ENCODE measurements at regions not wholly inside any gene's neighbourhood (a gene's known extent, or its start where the extent isn't known, plus 50 kb on each side); places are given as distances from the start of the nearest gene placed in this dataset.

DNA sequence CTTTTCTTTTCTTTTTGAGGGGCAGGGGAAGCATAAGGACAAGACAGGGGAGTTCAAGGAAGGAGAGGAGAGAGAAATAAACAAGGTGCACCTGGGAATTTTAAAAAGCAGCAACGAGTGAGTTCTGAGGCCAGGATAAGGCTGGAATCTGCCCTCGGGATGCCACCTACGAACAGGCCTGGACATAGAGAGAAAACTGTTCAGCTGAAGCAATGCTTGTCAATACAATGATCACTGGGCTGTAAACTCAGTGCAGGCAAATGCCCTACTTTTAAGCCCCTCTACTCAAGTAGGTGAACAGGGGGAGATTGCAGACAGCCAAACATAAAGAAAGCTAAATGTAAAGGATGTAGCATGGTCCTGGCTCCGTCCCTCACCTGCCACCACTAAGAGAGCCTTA is 330.5 kb downstream of the ETAA1 start:
- Mint-ChIP-seq H3K9me3 (no peaks in the 10 kb centered on the region), H3K27me3 (ENCODE audit: low read depth, poor library complexity) (peaks cover 4% of the 10 kb centered on the region), H3K4me3 (no peak overlapping the region), H3K4me1 (peaks cover 26% of the 10 kb centered on the region), H3K27ac (no peak overlapping the region), H3K36me3 (ENCODE audit: low read depth) (no peaks in the 10 kb centered on the region)
- TF ChIP-seq, protein P1, sequence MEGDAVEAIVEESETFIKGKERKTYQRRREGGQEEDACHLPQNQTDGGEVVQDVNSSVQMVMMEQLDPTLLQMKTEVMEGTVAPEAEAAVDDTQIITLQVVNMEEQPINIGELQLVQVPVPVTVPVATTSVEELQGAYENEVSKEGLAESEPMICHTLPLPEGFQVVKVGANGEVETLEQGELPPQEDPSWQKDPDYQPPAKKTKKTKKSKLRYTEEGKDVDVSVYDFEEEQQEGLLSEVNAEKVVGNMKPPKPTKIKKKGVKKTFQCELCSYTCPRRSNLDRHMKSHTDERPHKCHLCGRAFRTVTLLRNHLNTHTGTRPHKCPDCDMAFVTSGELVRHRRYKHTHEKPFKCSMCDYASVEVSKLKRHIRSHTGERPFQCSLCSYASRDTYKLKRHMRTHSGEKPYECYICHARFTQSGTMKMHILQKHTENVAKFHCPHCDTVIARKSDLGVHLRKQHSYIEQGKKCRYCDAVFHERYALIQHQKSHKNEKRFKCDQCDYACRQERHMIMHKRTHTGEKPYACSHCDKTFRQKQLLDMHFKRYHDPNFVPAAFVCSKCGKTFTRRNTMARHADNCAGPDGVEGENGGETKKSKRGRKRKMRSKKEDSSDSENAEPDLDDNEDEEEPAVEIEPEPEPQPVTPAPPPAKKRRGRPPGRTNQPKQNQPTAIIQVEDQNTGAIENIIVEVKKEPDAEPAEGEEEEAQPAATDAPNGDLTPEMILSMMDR (IDR thresholded peaks at IDR 0.05): no peak
- DNase-seq: no peak

DNA sequence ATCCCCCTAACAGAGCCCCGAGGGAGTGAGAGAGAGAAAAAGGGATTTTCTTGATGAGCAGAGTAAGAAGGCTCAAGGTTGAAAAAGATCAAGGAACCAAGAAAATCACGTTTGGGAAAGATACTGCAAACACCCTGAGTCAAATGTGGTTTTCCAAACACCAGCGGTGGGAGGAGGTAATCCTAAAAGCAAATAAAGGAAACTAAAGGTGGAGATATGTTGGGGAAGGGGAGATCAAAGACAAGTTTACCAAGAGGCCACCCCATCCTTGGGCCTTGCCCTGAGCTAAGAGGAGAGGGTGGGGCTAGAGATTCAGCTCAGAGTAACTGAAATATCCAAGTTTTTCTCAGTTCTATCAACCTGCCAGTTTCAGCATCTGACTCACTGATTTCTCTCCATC is 332.3 kb downstream of the ETAA1 start:
- TF ChIP-seq, protein P1 (IDR thresholded peaks at IDR 0.05): no peak
- DNase-seq: no peak
- peaks cover 26% of the 10 kb centered on the region for H3K4me1 Mint-ChIP-seq
- no peaks in the 10 kb centered on the region for H3K36me3 Mint-ChIP-seq (ENCODE audit: low read depth)
- H3K4me3 Mint-ChIP-seq: no peak overlapping the region
- peaks cover 4% of the 10 kb centered on the region for H3K27me3 Mint-ChIP-seq (ENCODE audit: low read depth, poor library complexity)
- no peaks in the 10 kb centered on the region for H3K9me3 Mint-ChIP-seq
- no peak overlapping the region for H3K27ac Mint-ChIP-seq

DNA sequence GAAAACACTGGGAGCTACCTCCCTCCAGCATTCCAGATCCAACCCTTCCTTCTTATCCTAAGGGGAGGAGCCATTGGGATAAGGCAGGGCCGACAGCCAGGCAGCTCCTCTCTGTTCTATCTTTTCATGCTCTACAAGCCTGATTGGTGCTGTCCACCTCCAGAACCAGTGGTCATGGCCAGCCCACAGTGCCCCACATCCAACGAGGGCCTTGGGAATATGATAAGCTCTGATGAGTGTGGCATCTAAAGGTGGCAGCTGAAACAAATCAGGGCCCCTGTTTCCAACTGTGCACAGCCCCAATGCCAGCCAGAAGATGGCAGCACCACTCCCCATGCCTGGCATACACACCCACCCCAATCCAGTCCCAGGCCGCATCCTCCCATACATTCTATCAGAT is 329.3 kb downstream of the C1D start:
- TF ChIP-seq, protein P1 (IDR thresholded peaks at IDR 0.05): peak; percentile 38
- Mint-ChIP-seq H3K27me3 (ENCODE audit: low read depth, poor library complexity) (no peaks in the 10 kb centered on the region), H3K36me3 (ENCODE audit: low read depth) (no peaks in the 10 kb centered on the region), H3K9me3 (peaks cover 2% of the 10 kb centered on the region), H3K4me1 (no peaks in the 10 kb centered on the region), H3K4me3 (no peak overlapping the region), H3K27ac (no peak overlapping the region)
- peak; percentile 29 for DNase-seq

DNA sequence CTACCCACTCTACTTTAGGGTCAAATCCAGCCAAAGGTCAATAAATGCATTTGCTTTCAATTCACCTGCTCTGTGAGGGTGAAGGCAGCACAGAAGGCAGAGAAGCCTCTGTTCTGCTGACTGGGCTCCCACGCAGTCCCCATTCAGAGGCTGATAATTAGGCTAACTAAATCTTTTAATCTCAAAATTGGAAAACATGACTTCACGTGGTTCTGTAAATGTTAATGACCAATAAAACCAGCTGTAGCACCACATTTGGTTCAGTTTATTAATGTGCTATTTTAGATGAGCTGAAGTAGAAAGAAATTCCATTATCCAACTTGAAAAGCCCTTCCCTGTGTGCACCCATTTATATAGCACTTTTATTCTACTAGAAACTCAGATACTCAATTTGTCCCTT is 310.6 kb downstream of the C1D start:
- TF ChIP-seq, protein P1 (IDR thresholded peaks at IDR 0.05): no peak
- no peaks in the 10 kb centered on the region for H3K36me3 Mint-ChIP-seq (ENCODE audit: low read depth)
- no peak for DNase-seq
- H3K27ac Mint-ChIP-seq: no peak overlapping the region
- peaks cover 3% of the 10 kb centered on the region for H3K27me3 Mint-ChIP-seq (ENCODE audit: low read depth, poor library complexity)
- peaks cover 2% of the 10 kb centered on the region for H3K9me3 Mint-ChIP-seq
- H3K4me1 Mint-ChIP-seq: peaks cover 37% of the 10 kb centered on the region
- H3K4me3 Mint-ChIP-seq: no peak overlapping the region

DNA sequence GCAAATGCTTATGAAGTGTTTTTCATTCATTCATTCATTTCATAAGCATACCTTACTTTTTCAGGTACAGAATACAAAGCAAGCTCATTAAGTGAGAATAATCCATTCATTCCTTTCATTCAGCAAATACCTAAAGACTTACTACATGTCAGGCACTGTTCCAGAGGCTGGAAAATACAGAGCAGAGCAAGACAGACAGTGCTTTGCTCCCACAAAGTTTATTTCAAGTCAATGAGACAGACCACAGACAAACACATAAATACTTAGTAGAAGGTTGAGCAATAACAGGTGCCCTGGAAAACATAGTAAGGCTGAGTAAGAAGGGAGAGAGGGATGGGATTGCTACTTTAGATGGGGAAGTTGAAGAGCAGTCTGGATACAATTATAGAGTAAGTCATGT is 309.8 kb downstream of the C1D start:
- DNase-seq: no peak

More for the DNA sequence above, 309.8 kb downstream of the C1D start:
- Mint-ChIP-seq H3K4me1 (peaks cover 29% of the 10 kb centered on the region), H3K9me3 (peaks cover 4% of the 10 kb centered on the region), H3K27ac (no peak overlapping the region), H3K36me3 (ENCODE audit: low read depth) (no peaks in the 10 kb centered on the region), H3K4me3 (no peak overlapping the region), H3K27me3 (ENCODE audit: low read depth, poor library complexity) (peaks cover 3% of the 10 kb centered on the region)
- TF ChIP-seq, protein P1 (IDR thresholded peaks at IDR 0.05): no peak

Data from nephron progenitor cell (in vitro differentiated cells).